OCI-LY7 (cell line): ENCODE measurements at regions not wholly inside any gene's neighbourhood (a gene's known extent, or its start where the extent isn't known, plus 50 kb on each side); places are given as distances from the start of the nearest gene placed in this dataset.

Source experiments
- BruUV-seq: library from RNA; stranded (reverse); fragments of 400-500 nt; replicated peaks from 2 replicates; lab custom pipeline; 2021; lab: Mats Ljungman, UMichigan
- CTCF ChIA-PET: fragments of 300-600 bp; sonication (Branson Sonifier 250); formaldehyde crosslinking; loops from one replicate; lab custom pipeline; 2022; ENCODE audit warnings: antibody characterized with exemption; ENCODE audit not compliant: unreplicated experiment; lab: Charles Lee
- POLR2A ChIA-PET: fragments of 300-600 bp; sonication (Branson Sonifier 250); formaldehyde crosslinking; loops from one replicate; lab custom pipeline; 2022; ENCODE audit warnings: antibody characterized with exemption; lab: Charles Lee
- DNase-seq: peaks from one replicate; pipeline ENCODE4 v3.0.0-alpha.2; 2015; ENCODE audit warnings: low spot score
- H2AFZ ChIP-seq: fragments of 200-600 bp; sonication (generic), shearing (Covaris generic); 2 replicates; pipeline ENCODE4 v1.6.1; 2014; ENCODE audit warnings: mild to moderate bottlenecking, antibody characterized with exemption, low read length, moderate library complexity
- H3K27ac ChIP-seq: fragments of 200-600 bp; sonication (generic); 2 replicates; pipeline ENCODE4 v1.5.1; 2014; ENCODE audit warnings: mixed run types, low read depth, mild to moderate bottlenecking, moderate library complexity, low read length, inconsistent platforms; ENCODE audit not compliant: poor library complexity, severe bottlenecking
- H3K36me3 ChIP-seq: fragments of 200-600 bp; sonication (generic); 2 replicates; pipeline ENCODE4 v1.6.1; 2014; ENCODE audit warnings: mild to moderate bottlenecking, antibody characterized with exemption, low read length, moderate library complexity, mixed read lengths; ENCODE audit not compliant: insufficient read depth
- H3K4me1 ChIP-seq: fragments of 200-600 bp; sonication (generic); 2 replicates; pipeline ENCODE4 v1.5.1; 2014; ENCODE audit warnings: mild to moderate bottlenecking, low read length; ENCODE audit not compliant: insufficient read depth, poor library complexity, severe bottlenecking
- H3K4me2 ChIP-seq: fragments of 200-600 bp; sonication (generic); 2 replicates; pipeline ENCODE4 v1.6.1; 2014; ENCODE audit warnings: mild to moderate bottlenecking, low read length
- H3K4me3 ChIP-seq: fragments of 200-600 bp; sonication (generic); 2 replicates; pipeline ENCODE4 v1.5.1; 2014; ENCODE audit warnings: mild to moderate bottlenecking, low read depth, low read length; ENCODE audit not compliant: poor library complexity, severe bottlenecking
- H3K79me2 ChIP-seq: fragments of 200-600 bp; sonication (generic); 2 replicates; pipeline ENCODE4 v1.6.1; 2016; ENCODE audit warnings: low read depth, mild to moderate bottlenecking, low read length, moderate library complexity, mixed read lengths; ENCODE audit not compliant: insufficient read depth
- H3K9me2 ChIP-seq: fragments of 200-600 bp; sonication (generic); 2 replicates; pipeline ENCODE4 v1.6.1; 2016; ENCODE audit warnings: mild to moderate bottlenecking, low read length, mixed read lengths; ENCODE audit not compliant: insufficient read depth
- H3K9me3 ChIP-seq: fragments of 200-600 bp; sonication (generic); 2 replicates; pipeline ENCODE4 v1.6.1; 2014; ENCODE audit warnings: mild to moderate bottlenecking, mixed run types, low read length, mixed read lengths
- H4K20me1 ChIP-seq: fragments of 200-600 bp; sonication (generic); 2 replicates; pipeline ENCODE4 v1.6.1; 2014; ENCODE audit warnings: mild to moderate bottlenecking, antibody characterized with exemption, low read length, moderate library complexity, mixed read lengths; ENCODE audit not compliant: insufficient read depth
- CTCF ChIP-seq: fragments of 200-600 bp; sonication (generic); conservative IDR thresholded peaks from 2 replicates; pipeline ENCODE4 v1.5.1; 2014; ENCODE audit warnings: mild to moderate bottlenecking, antibody characterized with exemption, low read length, moderate library complexity, mixed read lengths
- EZH2phosphoT487 ChIP-seq: fragments of 200-600 bp; sonication (generic); IDR thresholded peaks from 2 replicates; pipeline ENCODE4 v1.6.1; 2018; ENCODE audit warnings: low read depth, borderline replicate concordance, mild to moderate bottlenecking, mixed run types, antibody characterized with exemption, low read length, moderate library complexity, mixed read lengths
- intact Hi-C: fragments of 100-400 bp; cut with micrococcal nuclease; formaldehyde crosslinking; loops from one replicate; pipeline ENCODE4 v1.10.0; 2022; ENCODE audit not compliant: unreplicated experiment

DNA sequence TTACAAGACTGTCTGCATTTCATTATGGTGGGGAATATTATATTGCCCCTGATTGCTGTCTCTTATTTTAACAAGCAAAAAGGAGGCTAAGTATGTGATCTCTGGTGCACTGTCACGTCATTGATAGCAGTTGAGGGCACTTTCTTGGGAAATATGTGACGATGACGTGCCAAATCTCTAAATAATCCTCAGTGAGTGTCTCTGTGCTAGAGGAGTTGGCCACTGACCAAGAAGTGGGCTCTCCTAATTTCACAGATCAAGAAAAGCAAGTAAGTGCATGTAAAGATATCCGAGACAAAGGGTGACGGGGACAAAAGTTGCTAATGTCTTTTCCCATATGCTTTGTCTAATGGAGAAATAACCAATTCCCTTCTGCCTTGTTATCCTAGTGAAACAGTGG, 487.4 kb upstream of the TENM3 start:
- no peak overlapping the region for H3K4me2 ChIP-seq
- BruUV-seq, result no TSS peak
- H3K27ac ChIP-seq, result no peak overlapping the region
- no peak overlapping the region for H3K4me3 ChIP-seq
- TF ChIP-seq EZH2phosphoT487 (no peak), CTCF (no peak)
- POLR2A ChIA-PET, result no interaction called here
- CTCF ChIA-PET, result no interaction called here
- H3K36me3 ChIP-seq, result no peaks in the 10 kb centered on the region
- DNase-seq, result no peak
- H3K79me2 ChIP-seq, result no peaks in the 10 kb centered on the region
- no peaks in the 10 kb centered on the region for H3K9me2 ChIP-seq
- intact Hi-C loops, result no loop called here
- no peaks in the 10 kb centered on the region for H3K9me3 ChIP-seq
- H3K4me1 ChIP-seq, result no peaks in the 10 kb centered on the region
- H4K20me1 ChIP-seq, result no peaks in the 10 kb centered on the region
- H2AFZ ChIP-seq, result no peak overlapping the region

DNA sequence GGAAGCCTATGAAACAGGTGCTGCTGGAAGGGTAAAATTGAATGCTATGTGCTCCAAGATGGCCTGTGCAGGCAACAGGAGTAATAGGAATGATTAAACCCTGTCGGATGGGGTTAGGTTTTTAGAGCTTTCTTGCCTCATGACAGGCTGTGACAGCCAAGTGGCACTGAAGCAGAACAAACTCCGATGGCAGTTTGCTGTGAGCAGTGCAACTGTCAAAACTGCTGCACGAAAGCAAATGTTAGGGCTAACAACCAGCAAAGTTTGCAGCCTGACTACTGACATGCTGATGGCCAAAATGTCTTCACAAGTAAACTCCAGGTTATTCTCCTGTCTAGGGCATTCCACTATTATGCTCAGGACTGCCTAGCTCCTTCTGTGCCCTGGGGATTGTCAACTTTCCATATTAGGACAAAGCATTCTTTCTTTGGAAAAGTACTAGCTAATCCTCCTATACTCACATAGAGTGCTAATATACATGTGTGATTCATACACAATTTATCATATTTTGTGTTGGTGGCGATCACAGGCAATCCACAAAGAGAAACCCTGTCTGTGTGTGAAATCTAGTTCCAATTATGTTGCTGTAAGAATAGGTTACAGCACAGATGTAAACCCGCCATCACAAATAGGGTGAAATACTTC, 486.6 kb upstream of the TENM3 start:
- BruUV-seq, result no TSS peak

More for the DNA sequence above, 486.6 kb upstream of the TENM3 start:
- Histone ChIP-seq H4K20me1 (no peaks in the 10 kb centered on the region), H3K79me2 (no peaks in the 10 kb centered on the region), H3K9me3 (no peaks in the 10 kb centered on the region), H3K4me3 (no peak overlapping the region), H3K4me2 (no peak overlapping the region), H3K27ac (no peak overlapping the region), H2AFZ (no peak overlapping the region), H3K9me2 (no peaks in the 10 kb centered on the region), H3K4me1 (no peaks in the 10 kb centered on the region), H3K36me3 (no peaks in the 10 kb centered on the region)
- intact Hi-C loops, result no loop called here
- DNase-seq, result no peak
- ChIA-PET POLR2A (no interaction called here), CTCF (no interaction called here)
- no peak for TF ChIP-seq EZH2phosphoT487
- no peak for TF ChIP-seq CTCF
